SJCRH30 (cell line): ENCODE measurements at regions not wholly inside any gene's neighbourhood (a gene's known extent, or its start where the extent isn't known, plus 50 kb on each side); places are given as distances from the start of the nearest gene placed in this dataset.
"Not testable (repeated sequence)": the region's sequence is repeated elsewhere in the genome, so short reads cannot be mapped to it uniquely, and the experiment has no call there.

Experiments
- DNase-seq, 2 experiments: peaks; one replicate each; pipeline ENCODE4 v3.0.0-alpha.2; 2015 to 2020
- H3K27ac ChIP-seq: fragments of 250-450 bp; sonication (Bioruptor Pico); 2 replicates; pipeline ENCODE4 v1.5.1; 2020; ENCODE audit warnings: mild to moderate bottlenecking, moderate library complexity
- H3K27me3 ChIP-seq: fragments of 250-450 bp; sonication (Bioruptor Pico); 2 replicates; pipeline ENCODE4 v1.5.1; 2020; ENCODE audit warnings: mild to moderate bottlenecking, moderate library complexity
- H3K36me3 ChIP-seq: fragments of 250-450 bp; sonication (Bioruptor Pico); 2 replicates; pipeline ENCODE4 v1.5.1; 2020; ENCODE audit warnings: mild to moderate bottlenecking, moderate library complexity
- H3K4me1 ChIP-seq: fragments of 250-450 bp; sonication (Bioruptor Pico); 2 replicates; pipeline ENCODE4 v1.5.1; 2020; ENCODE audit warnings: mild to moderate bottlenecking, moderate library complexity
- H3K4me3 ChIP-seq: fragments of 250-450 bp; sonication (Bioruptor Pico); 2 replicates; pipeline ENCODE4 v1.5.1; 2020; ENCODE audit warnings: mild to moderate bottlenecking, moderate library complexity
- H3K9me3 ChIP-seq: fragments of 250-450 bp; sonication (Bioruptor Pico); replicated peaks from 2 replicates; pipeline ENCODE4 v1.5.1; 2020; ENCODE audit warnings: mild to moderate bottlenecking, moderate library complexity

GRCh38 chr3:139121513-139122220 is 77.0 kb upstream of the PRR23C start:
- Histone ChIP-seq H3K4me1 (peaks cover 6% of the 10 kb centered on the region), H3K27ac (no peak overlapping the region), H3K27me3 (no peaks in the 10 kb centered on the region), H3K4me3 (no peak overlapping the region), H3K36me3 (no peaks in the 10 kb centered on the region), H3K9me3 (no peaks in the 10 kb centered on the region)
- no peak for DNase-seq

GRCh38 chr3:139122221-139122581 is 77.5 kb upstream of the PRR23C start:
- H3K4me3 ChIP-seq: no peak overlapping the region
- peaks cover 6% of the 10 kb centered on the region for H3K4me1 ChIP-seq
- H3K9me3 ChIP-seq: no peaks in the 10 kb centered on the region
- no peak for DNase-seq
- H3K36me3 ChIP-seq: no peaks in the 10 kb centered on the region
- no peak overlapping the region for H3K27ac ChIP-seq
- H3K27me3 ChIP-seq: no peaks in the 10 kb centered on the region

GRCh38 chr3:139122612-139123011 is 77.9 kb upstream of the PRR23C start:
- Histone ChIP-seq H3K4me1 (peaks cover 6% of the 10 kb centered on the region), H3K27me3 (no peaks in the 10 kb centered on the region), H3K27ac (no peak overlapping the region), H3K4me3 (no peak overlapping the region), H3K9me3 (no peaks in the 10 kb centered on the region), H3K36me3 (no peaks in the 10 kb centered on the region)
- no peak for DNase-seq

GRCh38 chr3:139123377-139124095 is 78.8 kb upstream of the PRR23C start:
- Histone ChIP-seq H3K9me3 (no peaks in the 10 kb centered on the region), H3K4me1 (peaks cover 6% of the 10 kb centered on the region), H3K4me3 (no peak overlapping the region), H3K27me3 (no peaks in the 10 kb centered on the region), H3K36me3 (no peaks in the 10 kb centered on the region), H3K27ac (no peak overlapping the region)
- DNase-seq: no peak

GRCh38 chr3:139124197-139124596 is 79.5 kb upstream of the PRR23C start:
- no peak for DNase-seq
- Histone ChIP-seq H3K9me3 (no peaks in the 10 kb centered on the region), H3K36me3 (no peaks in the 10 kb centered on the region), H3K4me1 (peaks cover 6% of the 10 kb centered on the region), H3K27ac (no peak overlapping the region), H3K4me3 (no peak overlapping the region), H3K27me3 (no peaks in the 10 kb centered on the region)

GRCh38 chr3:139127101-139127500 is 82.4 kb upstream of the PRR23C start:
- no peak for DNase-seq
- Histone ChIP-seq H3K27ac (no peak overlapping the region), H3K4me3 (no peak overlapping the region), H3K9me3 (no peaks in the 10 kb centered on the region), H3K27me3 (no peaks in the 10 kb centered on the region), H3K4me1 (no peaks in the 10 kb centered on the region), H3K36me3 (no peaks in the 10 kb centered on the region)

- not testable (repeated sequence) for H3K36me3 ChIP-seq, H3K27me3 ChIP-seq, H3K9me3 ChIP-seq, H3K4me3 ChIP-seq, H3K27ac ChIP-seq, DNase-seq, H3K4me1 ChIP-seq
These were observed 82.9 kb upstream of the PRR23C start for GRCh38 chr3:139127629-139128028.

GRCh38 chr3:139128803-139129202 is 84.1 kb upstream of the PRR23C start:
- H3K4me3 ChIP-seq: no peak overlapping the region
- DNase-seq: no peak

GRCh38 chr3:139129892-139130291 is 85.2 kb upstream of the PRR23C start:
- Histone ChIP-seq H3K4me3 (no peak overlapping the region), H3K4me1 (no peaks in the 10 kb centered on the region), H3K27ac (no peak overlapping the region), H3K36me3 (no peaks in the 10 kb centered on the region), H3K9me3 (no peaks in the 10 kb centered on the region), H3K27me3 (no peaks in the 10 kb centered on the region)
- no peak for DNase-seq

More at GRCh38 chr3:139128803-139129202, 84.1 kb upstream of the PRR23C start:
- Histone ChIP-seq H3K9me3 (no peaks in the 10 kb centered on the region), H3K27me3 (no peaks in the 10 kb centered on the region), H3K36me3 (no peaks in the 10 kb centered on the region), H3K27ac (no peak overlapping the region), H3K4me1 (no peaks in the 10 kb centered on the region)

- Histone ChIP-seq H3K36me3 (no peaks in the 10 kb centered on the region), H3K27ac (no peak overlapping the region), H3K27me3 (no peaks in the 10 kb centered on the region), H3K4me1 (no peaks in the 10 kb centered on the region), H3K4me3 (no peak overlapping the region), H3K9me3 (no peaks in the 10 kb centered on the region)
- DNase-seq: no peak
These were observed 85.9 kb upstream of the PRR23C start for GRCh38 chr3:139130390-139131140.

- no peaks in the 10 kb centered on the region for H3K9me3 ChIP-seq
- H3K4me1 ChIP-seq: no peaks in the 10 kb centered on the region
- no peaks in the 10 kb centered on the region for H3K27me3 ChIP-seq
- DNase-seq: peak; percentile 24 to 34
- no peak overlapping the region for H3K27ac ChIP-seq
- no peak overlapping the region for H3K4me3 ChIP-seq
- no peaks in the 10 kb centered on the region for H3K36me3 ChIP-seq
These were observed 87.3 kb upstream of the PRR23C start for GRCh38 chr3:139131951-139132350.

- H3K27ac ChIP-seq: no peak overlapping the region
- no peak overlapping the region for H3K4me3 ChIP-seq
- H3K9me3 ChIP-seq: no peaks in the 10 kb centered on the region
- H3K4me1 ChIP-seq: no peaks in the 10 kb centered on the region
- no peaks in the 10 kb centered on the region for H3K27me3 ChIP-seq
- no peaks in the 10 kb centered on the region for H3K36me3 ChIP-seq
- DNase-seq: no peak
These were observed 88.3 kb upstream of the PRR23C start for GRCh38 chr3:139132976-139133375.

GRCh38 chr3:139134678-139135372 is 90.1 kb upstream of the PRR23C start:
- no peaks in the 10 kb centered on the region for H3K4me1 ChIP-seq
- no peak for DNase-seq
- H3K4me3 ChIP-seq: no peak overlapping the region
- H3K36me3 ChIP-seq: no peaks in the 10 kb centered on the region
- H3K27me3 ChIP-seq: no peaks in the 10 kb centered on the region
- no peak overlapping the region for H3K27ac ChIP-seq
- H3K9me3 ChIP-seq: no peaks in the 10 kb centered on the region

GRCh38 chr3:139135657-139136056 is 91.0 kb upstream of the PRR23C start:
- Histone ChIP-seq H3K9me3 (no peaks in the 10 kb centered on the region), H3K27me3 (no peaks in the 10 kb centered on the region), H3K27ac (no peak overlapping the region), H3K4me1 (no peaks in the 10 kb centered on the region), H3K36me3 (no peaks in the 10 kb centered on the region), H3K4me3 (no peak overlapping the region)
- no peak for DNase-seq
